MM.1S (cell line): ENCODE measurements at regions not wholly inside any gene's neighbourhood (a gene's known extent, or its start where the extent isn't known, plus 50 kb on each side); places are given as distances from the start of the nearest gene placed in this dataset.

Experiments
- EZH2 ChIP-seq: fragments of 300-600 bp; sonication (generic); optimal IDR thresholded peaks from 2 replicates; pipeline ENCODE3; 2017; ENCODE audit warnings: low read depth, mild to moderate bottlenecking, antibody characterized with exemption, low read length, mixed read lengths
- TF ChIP-seq, protein P1 (sequence below): fragments of 300-600 bp; sonication (generic); IDR thresholded peaks from 2 replicates; pipeline ENCODE4 v1.5.1; 2016; ENCODE audit warnings: antibody characterized with exemption, low read length, mixed read lengths

DNA sequence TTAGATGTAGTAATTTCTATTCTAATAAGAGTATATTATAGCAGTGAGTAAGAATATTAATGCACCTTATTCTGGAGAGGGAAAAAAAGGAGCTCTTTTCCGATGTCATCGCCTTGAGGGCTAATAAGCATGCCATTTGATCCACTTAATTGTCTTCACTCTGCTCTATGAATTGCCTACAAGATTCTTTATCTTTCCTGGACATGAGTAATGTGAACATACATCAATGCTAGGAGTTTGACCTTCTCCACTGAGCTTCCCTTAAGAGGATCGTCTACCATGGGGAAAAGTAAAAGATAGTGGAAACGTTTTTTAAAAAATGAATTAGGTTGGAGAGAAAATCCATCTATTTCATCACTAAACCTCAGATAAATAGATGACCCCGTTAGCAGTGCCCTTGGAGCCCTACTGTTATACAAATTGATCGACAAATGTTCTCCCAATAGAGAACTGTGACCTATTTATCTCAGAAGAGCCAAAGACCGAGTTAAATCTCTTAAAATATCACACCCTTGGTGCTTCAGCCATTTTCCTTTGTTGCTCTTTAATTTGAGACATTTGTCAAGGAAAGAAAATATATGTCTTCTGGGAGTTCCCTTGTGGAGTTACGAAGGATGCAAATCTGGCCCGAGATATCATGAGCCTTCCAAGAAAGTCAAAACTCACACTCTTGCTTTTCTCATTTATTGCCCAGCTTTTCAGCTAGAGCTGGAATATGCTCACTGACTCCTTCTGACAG lies 898.5 kb downstream of the KCNJ2 start:
- TF ChIP-seq, protein P1, sequence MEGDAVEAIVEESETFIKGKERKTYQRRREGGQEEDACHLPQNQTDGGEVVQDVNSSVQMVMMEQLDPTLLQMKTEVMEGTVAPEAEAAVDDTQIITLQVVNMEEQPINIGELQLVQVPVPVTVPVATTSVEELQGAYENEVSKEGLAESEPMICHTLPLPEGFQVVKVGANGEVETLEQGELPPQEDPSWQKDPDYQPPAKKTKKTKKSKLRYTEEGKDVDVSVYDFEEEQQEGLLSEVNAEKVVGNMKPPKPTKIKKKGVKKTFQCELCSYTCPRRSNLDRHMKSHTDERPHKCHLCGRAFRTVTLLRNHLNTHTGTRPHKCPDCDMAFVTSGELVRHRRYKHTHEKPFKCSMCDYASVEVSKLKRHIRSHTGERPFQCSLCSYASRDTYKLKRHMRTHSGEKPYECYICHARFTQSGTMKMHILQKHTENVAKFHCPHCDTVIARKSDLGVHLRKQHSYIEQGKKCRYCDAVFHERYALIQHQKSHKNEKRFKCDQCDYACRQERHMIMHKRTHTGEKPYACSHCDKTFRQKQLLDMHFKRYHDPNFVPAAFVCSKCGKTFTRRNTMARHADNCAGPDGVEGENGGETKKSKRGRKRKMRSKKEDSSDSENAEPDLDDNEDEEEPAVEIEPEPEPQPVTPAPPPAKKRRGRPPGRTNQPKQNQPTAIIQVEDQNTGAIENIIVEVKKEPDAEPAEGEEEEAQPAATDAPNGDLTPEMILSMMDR: no peak
- TF ChIP-seq EZH2: no peak
